SK-N-SH (cell line): ENCODE measurements at regions not wholly inside any gene's neighbourhood (a gene's known extent, or its start where the extent isn't known, plus 50 kb on each side); places are given as distances from the start of the nearest gene placed in this dataset.

Experiments used
- CTCF ChIA-PET: fragments of 300-600, 350-600 bp; formaldehyde crosslinking; extraction: SDS; loops from one replicate; lab custom pipeline; 2021; lab: Yijun Ruan, JAX
- POLR2A ChIA-PET: fragments of 350-600 bp; sonication (Branson Sonifier 250); formaldehyde crosslinking; extraction: SDS; loops from one replicate; lab custom pipeline; 2020; ENCODE audit warnings: antibody characterized with exemption, inconsistent platforms; lab: Yijun Ruan, JAX
- DNase-seq: peaks from one replicate; pipeline ENCODE4 v3.0.0; 2012
- H2AFZ ChIP-seq: fragments of 200-600 bp; sonication (generic); 2 replicates; pipeline ENCODE4 v1.8.1; 2016; ENCODE audit warnings: antibody characterized with exemption, mild to moderate bottlenecking, low read depth
- H3F3A ChIP-seq: fragments of 200-600 bp; sonication (generic); replicated peaks from 2 replicates; pipeline ENCODE3; 2016; ENCODE audit warnings: antibody characterized with exemption, mild to moderate bottlenecking; ENCODE audit not compliant: insufficient read depth
- H3K27ac ChIP-seq, 2 experiments: fragments of 200-500 bp in 1 of 2; fragments of 200-600 bp in 1 of 2; sonication (Bioruptor generic) in 1 of 2; sonication (generic), shearing (Covaris generic) in 1 of 2; 2 replicates each; pipeline versions ENCODE4 v1.5.1 to v1.6.1; 2014 to 2016; ENCODE audit warnings: low read depth in 2 of 2, inconsistent platforms in 1 of 2, low read length in 1 of 2, mild to moderate bottlenecking in 1 of 2, mixed read lengths in 1 of 2
- H3K27me3 ChIP-seq: fragments of 200-600 bp; sonication (generic), shearing (Covaris generic); 2 replicates; pipeline ENCODE4 v1.6.1; 2016; ENCODE audit warnings: mixed run types; ENCODE audit not compliant: insufficient read depth
- H3K36me3 ChIP-seq, 2 experiments: fragments of 200-500 bp in 1 of 2; fragments of 200-600 bp in 1 of 2; sonication (Bioruptor generic) in 1 of 2; sonication (generic) in 1 of 2; replicated peaks in 1 of 2; 2 replicates each; pipeline versions ENCODE3 to v1.5.1; 2014 to 2016; ENCODE audit warnings: low read length in 1 of 2, mild to moderate bottlenecking in 1 of 2; ENCODE audit not compliant: insufficient read depth in 2 of 2, control insufficient read depth in 1 of 2
- H3K4me1 ChIP-seq, 2 experiments: fragments of 200-500 bp in 1 of 2; fragments of 200-600 bp in 1 of 2; sonication (Bioruptor generic) in 1 of 2; sonication (generic), shearing (Covaris generic) in 1 of 2; 2 replicates each; pipeline versions ENCODE4 v1.5.1 to v1.6.1; 2014 to 2016; ENCODE audit warnings: low read depth in 1 of 2, low read length in 1 of 2, mixed run types in 1 of 2; ENCODE audit not compliant: insufficient read depth in 2 of 2, control insufficient read depth in 1 of 2
- H3K4me2 ChIP-seq: fragments of 200-600 bp; sonication (generic), shearing (Covaris generic); 2 replicates; pipeline ENCODE4 v1.6.1; 2017; ENCODE audit warnings: mixed run types
- H3K4me3 ChIP-seq, 2 experiments: fragments of 200-500 bp in 1 of 2; fragments of 200-600 bp in 1 of 2; sonication (Bioruptor generic) in 1 of 2; sonication (generic), shearing (Covaris generic) in 1 of 2; 2 replicates each; pipeline versions ENCODE4 v1.5.1 to v1.8.1; 2014 to 2016; ENCODE audit warnings: low read depth in 2 of 2, inconsistent platforms in 1 of 2, low read length in 1 of 2, mild to moderate bottlenecking in 1 of 2, mixed read lengths in 1 of 2, moderate library complexity in 1 of 2
- H3K79me2 ChIP-seq: fragments of 200-600 bp; sonication (generic); 2 replicates; pipeline ENCODE4 v1.8.1; 2017; ENCODE audit warnings: mild to moderate bottlenecking; ENCODE audit not compliant: insufficient read depth
- H3K9ac ChIP-seq: fragments of 200-600 bp; sonication (generic); 2 replicates; pipeline ENCODE4 v1.6.1; 2017; ENCODE audit warnings: mixed run types
- H3K9me2 ChIP-seq: fragments of 200-600 bp; sonication (generic); 2 replicates; pipeline ENCODE4 v1.6.1; 2017; ENCODE audit warnings: mixed run types
- H3K9me3 ChIP-seq: fragments of 200-600 bp; sonication (generic); 2 replicates; pipeline ENCODE4 v1.6.1; 2017; ENCODE audit warnings: mixed run types, mild to moderate bottlenecking, moderate library complexity
- H4K20me1 ChIP-seq: fragments of 200-600 bp; sonication (generic); 2 replicates; pipeline ENCODE4 v1.6.1; 2017; ENCODE audit warnings: mild to moderate bottlenecking, mixed run types; ENCODE audit not compliant: insufficient read depth
- CHD2 ChIP-seq: fragments of 150-350 bp; IDR thresholded peaks from 2 replicates; pipeline ENCODE4 v1.6.1; 2018; ENCODE audit warnings: low read length; ENCODE audit not compliant: partially characterized antibody
- CTCF ChIP-seq: fragments of 200-600 bp; sonication (generic); IDR thresholded peaks from 2 replicates; pipeline ENCODE4 v1.6.1; 2017; ENCODE audit warnings: antibody characterized with exemption, mild to moderate bottlenecking, moderate library complexity
- ELF1 ChIP-seq: IDR thresholded peaks from 2 replicates; pipeline ENCODE4 v1.4.0; 2012
- FOXM1 ChIP-seq: IDR thresholded peaks from 2 replicates; pipeline ENCODE4 v1.4.0; 2012; ENCODE audit warnings: low read depth, mild to moderate bottlenecking
- GABPA ChIP-seq: IDR thresholded peaks from 2 replicates; pipeline ENCODE4 v1.4.0; 2012; ENCODE audit warnings: low read depth, mild to moderate bottlenecking
- GATA2 ChIP-seq: sonication (generic); formaldehyde crosslinking; IDR thresholded peaks from 2 replicates; pipeline ENCODE4 v1.5.0; 2020; ENCODE audit warnings: mild to moderate bottlenecking, missing genetic modification reagents
- MXI1 ChIP-seq: IDR thresholded peaks from 2 replicates; pipeline ENCODE4 v1.6.1; 2012; ENCODE audit warnings: mild to moderate bottlenecking, low read depth, low read length, improper control_type of control experiment
- POLR2AphosphoS5 ChIP-seq: IDR thresholded peaks from 2 replicates; pipeline ENCODE4 v1.6.1; 2012; ENCODE audit warnings: low read depth, low read length
- RXRA ChIP-seq: IDR thresholded peaks from 2 replicates; pipeline ENCODE4 v1.4.0; 2012; ENCODE audit warnings: low read depth, mild to moderate bottlenecking, borderline replicate concordance
- SIN3A ChIP-seq: IDR thresholded peaks from 2 replicates; pipeline ENCODE4 v1.6.1; 2012; ENCODE audit warnings: low read depth, mild to moderate bottlenecking, low read length, moderate library complexity, borderline replicate concordance
- SMC3 ChIP-seq: IDR thresholded peaks from 2 replicates; pipeline ENCODE4 v1.6.1; 2012; ENCODE audit warnings: low read depth, low read length, improper control_type of control experiment
- TAF1 ChIP-seq: IDR thresholded peaks from 2 replicates; pipeline ENCODE4 v1.6.1; 2012; ENCODE audit warnings: low read depth, mild to moderate bottlenecking, low read length, moderate library complexity, borderline replicate concordance
- WGBS: methylation state at CpG from one replicate; pipeline ENCODE4 v1.1.6; 2017; ENCODE audit warnings: low lambda C conversion rate; 5-methylcytosine and 5-hydroxymethylcytosine counted together
- TF ChIP-seq, protein P1 (sequence below): IDR thresholded peaks from 2 replicates; pipeline ENCODE4 v1.4.0; 2012; ENCODE audit warnings: low read depth, borderline replicate concordance

- Histone ChIP-seq H3K27ac (no peak overlapping the region), H4K20me1 (no peaks in the 10 kb centered on the region), H3K9ac (no peak overlapping the region), H3K9me2 (no peaks in the 10 kb centered on the region), H3K36me3 (no peaks in the 10 kb centered on the region), H3K4me1 (no peaks in the 10 kb centered on the region; a peak in 1 of 4 replicates), H3K27me3 (no peaks in the 10 kb centered on the region), H3K9me3 (no peaks in the 10 kb centered on the region), H3F3A (no peaks in the 10 kb centered on the region), H3K4me3 (no peak overlapping the region), H2AFZ (no peak overlapping the region), H3K79me2 (no peaks in the 10 kb centered on the region), H3K4me2 (no peak overlapping the region)
- ChIA-PET CTCF (no interaction called here), POLR2A (no interaction called here)
- WGBS: no CpG with 5 or more reads among the region's 5 CpGs
- peak; percentile 30 for DNase-seq
- no peak for TF ChIP-seq GABPA
- no peak for TF ChIP-seq MXI1
- no peak for TF ChIP-seq ELF1
- TF ChIP-seq CHD2: no peak
- peak; percentile 22; the same call in 1 of the 2 replicates for TF ChIP-seq SMC3
- TF ChIP-seq GATA2 (CRISPR knock-in tag): no peak
- peak; percentile 43; the same call in 1 of the 2 replicates for TF ChIP-seq CTCF
- no peak for TF ChIP-seq POLR2AphosphoS5
- TF ChIP-seq, protein P1, sequence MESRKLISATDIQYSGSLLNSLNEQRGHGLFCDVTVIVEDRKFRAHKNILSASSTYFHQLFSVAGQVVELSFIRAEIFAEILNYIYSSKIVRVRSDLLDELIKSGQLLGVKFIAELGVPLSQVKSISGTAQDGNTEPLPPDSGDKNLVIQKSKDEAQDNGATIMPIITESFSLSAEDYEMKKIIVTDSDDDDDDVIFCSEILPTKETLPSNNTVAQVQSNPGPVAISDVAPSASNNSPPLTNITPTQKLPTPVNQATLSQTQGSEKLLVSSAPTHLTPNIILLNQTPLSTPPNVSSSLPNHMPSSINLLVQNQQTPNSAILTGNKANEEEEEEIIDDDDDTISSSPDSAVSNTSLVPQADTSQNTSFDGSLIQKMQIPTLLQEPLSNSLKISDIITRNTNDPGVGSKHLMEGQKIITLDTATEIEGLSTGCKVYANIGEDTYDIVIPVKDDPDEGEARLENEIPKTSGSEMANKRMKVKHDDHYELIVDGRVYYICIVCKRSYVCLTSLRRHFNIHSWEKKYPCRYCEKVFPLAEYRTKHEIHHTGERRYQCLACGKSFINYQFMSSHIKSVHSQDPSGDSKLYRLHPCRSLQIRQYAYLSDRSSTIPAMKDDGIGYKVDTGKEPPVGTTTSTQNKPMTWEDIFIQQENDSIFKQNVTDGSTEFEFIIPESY: no peak
- no peak for TF ChIP-seq TAF1
- no peak for TF ChIP-seq RXRA
- no peak for TF ChIP-seq FOXM1
- TF ChIP-seq SIN3A: no peak
Measured at GRCh38 chr5:10140195-10140973, 109.3 kb downstream of the ATPSCKMT start.
